ENCODE measurements at regions not wholly inside any gene's neighbourhood (a gene's known extent, or its start where the extent isn't known, plus 50 kb on each side); places are given as distances from the start of the nearest gene placed in this dataset.
A peak's percentile ranks its signal among the peaks of the same experiment; 100 is the strongest.

GRCh38 chr4:128454281-128454871 is 166.8 kb upstream of the PGRMC2 start (continued):
- 0 out of 2 replicates have a peak, but pooled peaks have one; percentile 37 for TF ChIP-seq MZF1 (tag by site-specific recombination; IDR thresholded peaks at IDR 0.05; ENCODE audit: borderline replicate concordance)
- peak; percentile 71 for TF ChIP-seq ATF2 (tag by site-specific recombination; IDR thresholded peaks at IDR 0.05; ENCODE audit: low read depth)
- peak; percentile 65 for TF ChIP-seq ZEB2 (tag by site-specific recombination; IDR thresholded peaks at IDR 0.05)
- TF ChIP-seq ZNF37A (tag by site-specific recombination; IDR thresholded peaks at IDR 0.05): no peak
- no peak for TF ChIP-seq KLF7 (tag by site-specific recombination; IDR thresholded peaks at IDR 0.05; ENCODE audit: borderline replicate concordance)
- TF ChIP-seq ZNF366 (tag by site-specific recombination; conservative IDR thresholded peaks at IDR 0.05): peak; percentile 85
- TF ChIP-seq ZNF629 (tag by site-specific recombination; IDR thresholded peaks at IDR 0.05): peak; percentile 84
- peak; percentile 84 for TF ChIP-seq ZNF654 (tag by site-specific recombination; IDR thresholded peaks at IDR 0.05; ENCODE audit: low read depth)
- 0 out of 2 replicates have a peak, but pooled peaks have one; percentile 20 for TF ChIP-seq PRDM10 (tag by site-specific recombination; IDR thresholded peaks at IDR 0.05)
- TF ChIP-seq ZXDB (tag by site-specific recombination; IDR thresholded peaks at IDR 0.05): no peak
- TF ChIP-seq ZSCAN30 (tag by site-specific recombination; IDR thresholded peaks at IDR 0.05): 0 out of 2 replicates have a peak, but pooled peaks have one; percentile 19
- no peak for TF ChIP-seq ZNF223 (tag by site-specific recombination; IDR thresholded peaks at IDR 0.05)
- no peak for TF ChIP-seq ZNF776 (tag by site-specific recombination; IDR thresholded peaks at IDR 0.05; ENCODE audit: borderline replicate concordance)
- 0 out of 2 replicates have a peak, but pooled peaks have one; percentile 8 for TF ChIP-seq ZFHX2 (tag by site-specific recombination; conservative IDR thresholded peaks at IDR 0.05)
- peak; percentile 63 for TF ChIP-seq GLIS1 (tag by site-specific recombination; IDR thresholded peaks at IDR 0.05)

GRCh38 chr4:128452415-128452814 is 164.8 kb upstream of the PGRMC2 start:
- POLR2A ChIA-PET: no interaction called here
- no peak overlapping the region for H3K27ac ChIP-seq (ENCODE audit: extremely low read depth, low read depth, low read length)
- H3K9me3 ChIP-seq (ENCODE audit: control insufficient read depth, insufficient read depth, low read depth, low read length): no peaks in the 10 kb centered on the region
- H3K4me1 ChIP-seq (ENCODE audit: control insufficient read depth, insufficient read depth, low read length): no peaks in the 10 kb centered on the region
- CTCF ChIA-PET: interaction anchor here (0.6 to 2.8 kb wide), 3 partner anchors 25 to 121 kb away, joined by 3 to 12 read pairs (median 4); no protein-coding TSS in a partner anchor
- H3K4me3 ChIP-seq (ENCODE audit: low read depth, low read length): no peak overlapping the region
- H3K36me3 ChIP-seq (ENCODE audit: control insufficient read depth in 2 of 2, insufficient read depth in 1 of 2, low read length in 2 of 2): no peaks in the 10 kb centered on the region
- no peak for TF ChIP-seq GLIS2 (tag by site-specific recombination; IDR thresholded peaks at IDR 0.05)
- TF ChIP-seq SALL2 (tag by site-specific recombination; IDR thresholded peaks at IDR 0.05; ENCODE audit: borderline replicate concordance): no peak
- no peak for TF ChIP-seq ZBTB6 (tag by site-specific recombination; IDR thresholded peaks at IDR 0.05)
- no peak for TF ChIP-seq ZNF223 (tag by site-specific recombination; IDR thresholded peaks at IDR 0.05)
- no peak for TF ChIP-seq ZSCAN23 (tag by site-specific recombination; IDR thresholded peaks at IDR 0.05)
- TF ChIP-seq ZBTB7A (tag by site-specific recombination; IDR thresholded peaks at IDR 0.05; ENCODE audit: low read depth): no peak
- TF ChIP-seq EGR2 (tag by site-specific recombination; IDR thresholded peaks at IDR 0.05; ENCODE audit: low read depth): no peak
- TF ChIP-seq ZNF18 (tag by site-specific recombination; IDR thresholded peaks at IDR 0.05): no peak
- TF ChIP-seq SP3 (tag by site-specific recombination; IDR thresholded peaks at IDR 0.05): no peak
- TF ChIP-seq ZNF501 (tag by site-specific recombination; IDR thresholded peaks at IDR 0.05): no peak
- no peak for TF ChIP-seq MEIS1 (CRISPR knock-in tag; IDR thresholded peaks at IDR 0.05; ENCODE audit: borderline replicate concordance)
- no peak for TF ChIP-seq ZNF626 (tag by site-specific recombination; IDR thresholded peaks at IDR 0.05)
- no peak for TF ChIP-seq ZNF140 (tag by site-specific recombination; IDR thresholded peaks at IDR 0.05)
- no peak for TF ChIP-seq ZNF670 (tag by site-specific recombination; IDR thresholded peaks at IDR 0.05; ENCODE audit: low read depth)
- TF ChIP-seq RBAK (tag by site-specific recombination; IDR thresholded peaks at IDR 0.05): no peak

Measured in HEK293 (cell line).